ENCODE measurements at regions not wholly inside any gene's neighbourhood (a gene's known extent, or its start where the extent isn't known, plus 50 kb on each side); places are given as distances from the start of the nearest gene placed in this dataset.

DNA sequence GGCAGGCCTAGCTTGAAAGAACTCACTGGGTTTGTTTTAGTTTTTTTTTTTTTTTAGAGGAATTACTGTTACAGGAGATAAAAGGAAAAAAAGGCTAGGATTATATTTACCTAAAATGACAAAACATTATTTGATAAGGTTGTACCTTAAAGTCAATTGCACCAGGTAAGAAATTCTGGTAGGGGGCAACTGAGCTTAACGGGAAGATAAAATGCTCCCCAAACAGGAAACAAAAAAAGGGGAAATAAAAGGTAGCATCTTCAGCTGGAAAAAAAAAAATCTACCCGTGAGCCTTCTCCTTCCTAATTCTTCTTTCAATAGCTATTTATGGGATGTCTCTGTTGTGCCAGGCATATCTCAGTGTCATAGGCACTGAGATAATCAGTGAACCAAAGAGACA, 164.5 kb downstream of the PIK3R1 start:
- DNase-seq, result no peak

GRCh38 chr5:68381060-68381459, 165.5 kb downstream of the PIK3R1 start:
- no peak for DNase-seq

GRCh38 chr5:68381909-68382308, 166.4 kb downstream of the PIK3R1 start:
- DNase-seq, result no peak

DNA sequence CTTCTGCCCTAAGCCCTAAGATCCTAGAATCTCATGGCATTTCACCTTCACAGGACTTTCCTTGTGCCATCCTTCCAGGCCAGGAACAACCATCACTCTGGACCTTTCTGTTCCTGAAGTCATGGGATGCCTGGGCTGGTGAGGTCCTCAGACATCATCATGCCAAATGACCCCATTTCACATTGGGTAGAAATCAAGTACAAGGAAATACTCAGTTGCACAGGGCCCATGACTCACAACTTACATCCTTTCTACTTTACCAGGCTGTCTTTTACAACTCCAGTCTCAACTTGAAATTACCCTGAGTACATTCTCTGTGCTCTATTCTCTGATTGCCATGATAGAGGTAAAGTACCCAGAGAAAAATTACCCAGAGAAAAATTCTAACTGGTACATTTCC, 167.1 kb downstream of the PIK3R1 start:
- no peak for DNase-seq

- peak; percentile 2 for DNase-seq
Measured at GRCh38 chr5:68383888-68384310, 168.3 kb downstream of the PIK3R1 start.

GRCh38 chr5:68384936-68385594, 169.5 kb downstream of the PIK3R1 start:
- no peak for DNase-seq

- no peak for DNase-seq
Measured at GRCh38 chr5:68385936-68386335, 170.4 kb downstream of the PIK3R1 start.

DNA sequence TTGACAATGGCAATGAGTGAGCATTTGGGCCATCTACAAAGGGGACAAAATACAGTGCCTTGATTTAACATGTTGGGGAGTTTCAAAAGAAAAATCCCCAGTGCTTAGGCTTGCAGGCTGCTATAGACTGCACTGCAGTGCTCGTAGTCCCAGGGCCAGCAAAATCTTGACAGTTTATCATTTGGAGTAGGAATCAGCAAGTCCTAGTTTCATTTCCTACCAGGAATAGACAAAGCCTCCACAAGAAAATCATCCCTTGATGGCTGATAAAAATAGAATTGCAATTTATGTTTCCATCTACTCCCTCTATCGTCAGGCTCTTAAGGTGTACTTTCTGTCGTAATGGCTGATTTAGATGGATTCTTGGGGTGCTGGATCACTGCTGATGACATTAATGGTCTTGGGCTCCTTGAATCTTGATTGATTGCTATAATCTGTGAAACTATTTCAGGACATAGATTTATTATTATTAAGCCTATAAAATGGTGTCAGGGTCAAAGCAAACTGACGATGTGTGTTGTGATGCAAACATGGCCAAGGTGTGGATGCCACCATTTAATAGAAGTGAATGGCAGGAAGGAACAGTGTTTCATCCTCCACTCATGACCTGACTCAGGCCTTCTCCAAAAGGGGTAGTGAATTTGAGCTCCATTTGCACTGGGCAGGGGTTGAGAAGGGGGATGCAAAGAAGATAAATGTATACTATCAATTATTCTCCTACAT, 171.7 kb downstream of the PIK3R1 start:
- DNase-seq, result no peak

GRCh38 chr5:68389618-68390017, 174.1 kb downstream of the PIK3R1 start:
- no peak for DNase-seq

DNA sequence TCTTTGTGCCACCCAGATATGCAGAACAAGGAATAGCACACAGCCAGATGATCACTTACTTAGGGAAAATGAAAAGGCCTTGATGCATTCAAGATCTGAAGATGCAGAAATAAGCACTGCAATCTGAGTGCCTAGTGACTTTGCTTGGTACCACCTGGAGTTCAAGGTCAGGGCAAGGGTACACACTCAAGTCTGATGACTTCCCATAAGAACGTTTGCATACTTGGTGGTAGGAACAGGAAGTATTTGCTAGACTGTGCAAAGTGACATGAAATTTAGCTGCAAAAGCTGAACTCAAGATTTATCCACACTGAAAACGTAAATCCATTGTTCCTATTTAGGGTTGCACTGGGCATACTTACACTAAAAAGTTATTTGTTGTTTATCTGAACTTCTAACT, 177.1 kb downstream of the PIK3R1 start:
- DNase-seq, result no peak

DNA sequence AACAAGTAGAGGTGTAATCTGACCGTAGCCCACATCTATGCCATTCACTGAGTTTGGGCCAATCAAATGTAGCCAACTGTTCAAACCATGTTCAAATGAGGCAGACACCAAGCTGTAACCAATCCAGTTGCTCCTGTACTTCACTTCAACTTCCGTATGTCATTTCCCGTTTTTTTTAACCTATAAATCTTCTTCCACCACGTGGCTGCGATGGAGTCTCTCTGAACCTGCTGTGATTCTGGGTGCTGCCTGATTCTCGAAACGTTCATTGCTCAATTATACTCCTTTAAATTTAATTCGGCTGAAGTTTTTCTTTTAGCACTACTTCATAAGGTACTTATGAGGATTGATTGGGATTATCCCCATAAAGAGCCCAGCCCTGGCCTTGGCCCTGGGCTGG, 179.7 kb downstream of the PIK3R1 start:
- DNase-seq, result no peak

- DNase-seq, result peak; percentile 3
Measured at GRCh38 chr5:68395926-68396511, 180.5 kb downstream of the PIK3R1 start.

DNA sequence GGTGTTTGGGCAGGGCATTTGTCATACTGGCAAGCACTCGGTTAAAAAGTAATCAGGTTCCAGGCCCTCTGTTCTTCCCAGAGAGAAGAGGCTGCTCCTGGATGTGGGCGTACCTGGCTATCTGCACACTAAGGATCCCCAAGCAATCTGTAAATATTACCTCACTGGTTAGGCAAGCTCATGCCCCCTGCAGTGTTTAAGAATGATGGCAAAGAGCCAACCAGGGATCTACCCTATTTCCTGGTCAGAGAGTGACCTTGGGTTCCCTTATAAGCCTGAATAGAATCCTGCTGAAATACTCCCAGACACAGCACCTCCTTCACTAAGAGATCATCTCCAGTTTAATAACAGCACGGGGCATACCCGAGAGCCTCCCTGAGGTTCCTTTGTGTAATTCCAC, 181.2 kb downstream of the PIK3R1 start:
- peak; percentile 53 for DNase-seq

DNA sequence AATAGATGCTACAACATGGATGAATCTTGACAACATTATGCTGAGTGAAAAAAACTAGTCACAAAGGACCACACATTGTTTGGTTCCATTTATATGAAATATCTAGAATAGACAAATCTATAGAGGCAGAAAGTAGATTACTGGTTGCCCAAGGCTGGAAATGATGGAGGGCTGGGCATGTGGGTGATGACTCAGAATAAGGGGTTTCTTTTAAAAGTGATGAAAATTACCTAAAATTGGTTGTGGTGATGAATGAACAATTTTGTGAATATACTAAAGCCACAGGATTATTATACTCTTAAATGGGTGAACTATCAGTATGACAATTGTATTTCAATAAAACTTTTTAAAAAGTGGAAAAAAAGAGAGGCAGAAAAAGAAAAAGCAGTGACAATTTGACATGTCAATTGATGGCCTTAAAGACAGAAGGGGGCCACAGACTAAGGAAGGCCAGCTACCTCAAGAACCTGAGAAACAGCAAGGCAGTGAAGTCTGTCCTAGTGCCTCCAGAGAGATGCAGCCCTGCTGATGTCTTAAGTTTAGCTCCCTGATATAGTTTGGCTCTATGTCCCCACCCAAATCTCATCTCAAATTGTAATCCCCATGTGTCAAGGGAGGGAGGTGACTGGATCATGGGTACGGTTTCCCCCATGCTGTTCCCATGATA, 182.7 kb downstream of the PIK3R1 start:
- DNase-seq, result no peak

DNA sequence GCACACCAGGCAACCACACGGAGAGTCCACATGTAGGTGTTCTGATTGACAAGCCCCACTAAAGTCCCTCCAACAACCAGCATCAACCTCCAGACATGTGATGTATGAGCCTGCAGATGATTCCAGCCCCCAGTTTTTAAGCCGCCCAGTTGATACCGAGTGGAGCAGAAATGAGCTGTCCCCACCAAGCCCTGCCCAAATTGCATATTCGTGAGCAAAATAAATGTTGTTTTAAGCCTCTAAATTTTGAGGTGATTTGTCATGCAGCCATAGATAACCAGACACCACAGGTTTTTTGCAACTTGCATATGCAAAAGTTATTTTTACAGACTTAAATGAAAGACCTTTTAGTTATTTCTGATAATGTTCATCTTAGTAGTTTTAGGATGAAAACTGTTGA, 187.7 kb downstream of the PIK3R1 start:
- no peak for DNase-seq

DNA sequence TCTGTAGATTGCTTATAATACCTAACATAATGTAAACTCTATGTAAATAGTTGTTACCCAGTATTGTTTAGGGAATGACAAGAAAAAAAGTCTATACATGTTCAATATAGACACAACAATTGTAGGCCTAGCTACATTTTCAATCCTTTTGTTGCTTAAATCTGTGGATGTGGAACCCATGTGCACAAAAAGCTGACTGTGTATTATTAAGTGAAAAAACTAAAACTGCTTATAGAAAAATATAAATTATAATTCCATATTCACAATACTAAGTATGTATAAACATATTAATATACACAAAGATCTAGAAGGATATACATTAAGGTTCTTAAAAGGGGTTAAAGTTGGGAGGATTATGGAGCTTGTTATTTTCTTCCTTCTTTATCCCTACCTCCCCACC, 188.7 kb downstream of the PIK3R1 start:
- DNase-seq, result no peak

DNA sequence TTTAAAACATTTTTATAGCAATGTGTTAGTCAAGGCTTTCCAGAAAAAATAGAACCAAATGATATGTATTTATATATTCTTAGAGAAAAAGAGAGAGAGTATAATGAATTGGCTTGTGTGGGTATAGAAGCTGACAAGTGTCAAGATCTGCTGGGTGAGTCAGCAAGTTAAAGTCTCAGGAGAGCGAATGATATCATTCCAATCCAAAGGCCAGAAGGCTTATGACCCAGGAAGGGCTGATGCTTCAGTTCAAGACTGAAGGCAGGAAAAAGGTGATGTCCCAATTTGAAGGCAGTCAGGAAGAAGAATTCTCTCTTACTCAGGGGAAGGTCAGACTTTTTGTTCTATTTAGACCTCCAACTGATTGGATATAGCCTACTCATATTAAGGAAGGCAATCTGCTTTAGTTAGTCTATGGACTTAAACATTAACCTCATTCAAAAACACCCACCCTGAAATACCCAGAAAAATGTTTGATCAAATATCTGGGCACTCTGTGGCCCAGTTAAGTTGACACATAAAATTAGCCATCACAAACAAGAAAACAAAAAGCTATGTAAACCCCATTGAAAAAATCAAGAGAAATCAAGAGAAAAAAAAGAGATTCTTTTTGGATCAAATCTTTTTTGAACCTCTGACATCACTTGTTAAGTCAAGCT, 189.6 kb downstream of the PIK3R1 start:
- no peak for DNase-seq

DNA sequence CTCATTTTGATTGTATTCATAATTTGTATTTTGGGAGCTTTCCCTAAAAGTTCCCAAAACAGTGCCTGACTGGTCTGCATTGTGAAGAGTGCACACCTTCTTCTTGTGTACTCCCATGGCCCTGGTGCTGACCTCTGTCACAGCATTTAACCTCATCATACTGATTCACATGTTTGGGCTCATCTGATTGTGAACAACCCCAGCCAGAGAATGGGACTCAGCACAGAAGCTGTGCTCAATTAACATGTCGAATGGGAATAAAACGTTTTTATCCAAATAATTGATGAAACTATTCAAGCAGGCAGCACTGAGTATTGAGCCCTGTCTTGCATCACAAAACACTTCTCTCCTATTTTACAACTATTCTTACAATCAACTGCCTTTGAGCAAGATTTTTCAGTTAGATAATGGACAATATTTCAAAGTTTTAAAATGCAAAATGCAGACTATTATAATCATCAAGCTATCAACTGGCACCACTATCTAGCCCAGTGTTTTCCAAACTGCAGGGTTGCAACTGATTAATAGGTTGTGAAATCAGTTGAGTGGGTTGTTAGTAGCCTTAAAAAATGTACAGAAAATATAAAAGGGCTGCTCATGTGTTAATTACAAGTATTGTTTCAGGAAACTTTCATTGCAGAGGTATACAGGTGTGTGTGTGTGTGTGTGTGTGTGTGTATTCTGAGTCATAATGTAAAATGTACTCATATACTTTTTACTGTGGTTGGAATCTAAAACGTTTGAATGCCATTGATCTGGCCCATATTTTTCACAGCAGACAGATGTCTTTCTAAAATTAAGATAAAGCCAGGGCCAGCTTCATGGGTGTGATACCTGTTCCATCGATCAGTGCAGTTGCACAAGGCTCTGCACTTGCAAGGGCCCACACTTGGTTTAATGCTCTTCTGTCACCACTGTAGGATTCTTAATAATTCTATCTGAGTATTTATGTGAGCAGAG, 190.5 kb downstream of the PIK3R1 start:
- no peak for DNase-seq

DNA sequence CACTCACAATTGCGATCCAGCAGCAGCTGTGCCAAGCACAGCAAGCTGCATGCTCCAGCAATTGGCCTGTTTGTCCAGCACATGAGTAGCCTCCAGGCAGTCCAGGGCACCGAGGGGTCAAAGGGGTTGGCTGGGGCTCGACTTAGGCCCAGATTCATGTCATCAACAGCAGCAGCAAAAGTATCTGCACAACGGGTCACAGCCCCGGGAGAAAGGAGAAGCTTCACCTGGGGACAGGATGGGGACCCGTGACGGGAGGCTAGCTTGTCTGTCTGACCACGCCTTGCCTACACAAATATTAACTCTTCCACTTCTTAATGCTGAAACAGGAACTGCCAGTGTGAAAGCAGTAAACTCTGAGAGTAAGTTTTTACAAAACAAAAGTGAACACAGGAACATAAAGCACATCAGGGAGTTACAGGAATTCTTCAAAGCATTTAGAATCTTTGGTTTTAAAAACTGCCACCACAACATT, 191.2 kb downstream of the PIK3R1 start:
- DNase-seq, result no peak

GRCh38 chr5:68407311-68408239, 192.0 kb downstream of the PIK3R1 start:
- DNase-seq, result no peak
